ENCODE measurements at regions not wholly inside any gene's neighbourhood (a gene's known extent, or its start where the extent isn't known, plus 50 kb on each side); places are given as distances from the start of the nearest gene placed in this dataset.

DNA sequence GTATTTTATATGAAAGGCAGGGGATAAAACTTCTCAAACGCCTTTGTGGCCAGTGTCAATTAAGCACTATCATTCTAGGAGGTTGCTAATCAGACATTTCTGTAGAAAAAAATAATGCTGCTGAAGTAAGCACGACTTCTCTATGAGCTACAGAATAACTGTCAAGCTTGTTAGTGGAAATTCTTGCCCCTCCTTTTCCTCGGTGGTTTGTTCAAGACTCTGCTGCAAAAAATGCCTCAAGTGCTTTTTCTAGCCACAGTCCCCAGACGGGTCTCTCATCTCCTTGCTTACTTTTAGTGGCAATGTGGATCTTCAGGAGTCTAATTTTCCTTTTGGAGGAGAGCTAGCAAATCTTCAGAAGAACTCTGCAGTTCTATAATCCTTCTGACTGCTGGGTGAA, 452.0 kb downstream of the FUT8 start:
- TF ChIP-seq, protein P1, sequence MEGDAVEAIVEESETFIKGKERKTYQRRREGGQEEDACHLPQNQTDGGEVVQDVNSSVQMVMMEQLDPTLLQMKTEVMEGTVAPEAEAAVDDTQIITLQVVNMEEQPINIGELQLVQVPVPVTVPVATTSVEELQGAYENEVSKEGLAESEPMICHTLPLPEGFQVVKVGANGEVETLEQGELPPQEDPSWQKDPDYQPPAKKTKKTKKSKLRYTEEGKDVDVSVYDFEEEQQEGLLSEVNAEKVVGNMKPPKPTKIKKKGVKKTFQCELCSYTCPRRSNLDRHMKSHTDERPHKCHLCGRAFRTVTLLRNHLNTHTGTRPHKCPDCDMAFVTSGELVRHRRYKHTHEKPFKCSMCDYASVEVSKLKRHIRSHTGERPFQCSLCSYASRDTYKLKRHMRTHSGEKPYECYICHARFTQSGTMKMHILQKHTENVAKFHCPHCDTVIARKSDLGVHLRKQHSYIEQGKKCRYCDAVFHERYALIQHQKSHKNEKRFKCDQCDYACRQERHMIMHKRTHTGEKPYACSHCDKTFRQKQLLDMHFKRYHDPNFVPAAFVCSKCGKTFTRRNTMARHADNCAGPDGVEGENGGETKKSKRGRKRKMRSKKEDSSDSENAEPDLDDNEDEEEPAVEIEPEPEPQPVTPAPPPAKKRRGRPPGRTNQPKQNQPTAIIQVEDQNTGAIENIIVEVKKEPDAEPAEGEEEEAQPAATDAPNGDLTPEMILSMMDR (conservative IDR thresholded peaks at IDR 0.05; ENCODE audit: low read depth, low read length) = no peak
- Histone ChIP-seq H3K4me1 (ENCODE audit: low read depth, poor library complexity, severe bottlenecking) (no peaks in the 10 kb centered on the region), H3K4me2 (no peak overlapping the region), H2AFZ (ENCODE audit: low read depth) (no peak overlapping the region), H3K27ac (no peak overlapping the region), H3K79me2 (ENCODE audit: insufficient read depth, low read depth) (no peaks in the 10 kb centered on the region), H3K27me3 (ENCODE audit: insufficient read depth, low read depth) (no peaks in the 10 kb centered on the region), H3K4me3 (IDR thresholded peaks at IDR 0.05; ENCODE audit: insufficient read depth, low read depth, low read length) (no peak overlapping the region), H4K20me1 (ENCODE audit: insufficient read depth) (no peaks in the 10 kb centered on the region), H3K36me3 (ENCODE audit: insufficient read depth) (no peaks in the 10 kb centered on the region), H3K9ac (no peak overlapping the region)

DNA sequence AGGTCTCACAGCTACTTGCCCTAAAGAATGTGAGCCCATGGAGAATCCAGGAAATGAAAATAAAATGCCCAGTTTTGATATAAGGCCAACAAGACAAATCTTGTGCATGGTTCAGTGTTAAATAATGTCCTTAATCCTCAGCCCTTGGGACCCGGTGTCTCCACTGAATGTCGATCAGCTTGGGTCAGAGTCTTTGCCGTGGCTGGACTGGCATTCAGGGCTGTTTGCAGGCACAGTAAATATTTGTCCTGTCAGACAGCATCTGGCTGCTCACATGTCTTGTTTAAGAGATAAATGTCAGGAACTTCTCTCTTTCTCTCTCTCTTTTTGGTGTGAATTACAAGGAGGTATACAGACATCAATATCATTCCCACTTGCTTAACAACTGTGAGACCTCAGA, 452.5 kb downstream of the FUT8 start:
- no peaks in the 10 kb centered on the region for H4K20me1 ChIP-seq (ENCODE audit: insufficient read depth)
- no peak overlapping the region for H3K27ac ChIP-seq
- no peak overlapping the region for H3K4me2 ChIP-seq
- H3K27me3 ChIP-seq (ENCODE audit: insufficient read depth, low read depth) = no peaks in the 10 kb centered on the region
- H3K4me1 ChIP-seq (ENCODE audit: low read depth, poor library complexity, severe bottlenecking) = no peaks in the 10 kb centered on the region
- TF ChIP-seq, protein P1 (conservative IDR thresholded peaks at IDR 0.05; ENCODE audit: low read depth, low read length) = no peak
- H3K9ac ChIP-seq = no peak overlapping the region
- no peak overlapping the region for H3K4me3 ChIP-seq (IDR thresholded peaks at IDR 0.05; ENCODE audit: insufficient read depth, low read depth, low read length)
- no peaks in the 10 kb centered on the region for H3K36me3 ChIP-seq (ENCODE audit: insufficient read depth)
- no peak overlapping the region for H2AFZ ChIP-seq (ENCODE audit: low read depth)
- no peaks in the 10 kb centered on the region for H3K79me2 ChIP-seq (ENCODE audit: insufficient read depth, low read depth)

DNA sequence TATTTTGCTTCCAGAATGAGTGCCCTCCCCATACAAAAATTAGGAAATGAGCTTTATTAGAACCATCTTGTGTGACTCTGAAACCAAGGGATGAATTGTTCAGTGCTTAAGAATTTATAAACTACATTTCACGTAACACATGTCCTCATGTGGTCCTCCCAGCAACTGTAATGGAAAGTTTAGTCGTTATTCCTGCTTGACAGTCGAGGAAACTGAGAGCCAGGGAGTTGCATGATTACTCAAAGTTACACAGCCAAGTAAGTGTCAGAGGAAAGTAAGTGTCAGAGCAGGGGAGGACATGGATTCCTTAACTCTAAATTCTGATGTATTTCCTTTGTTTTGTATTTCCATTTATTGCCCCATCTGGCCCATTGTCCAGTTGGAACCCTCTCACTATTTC, 453.9 kb downstream of the FUT8 start:
- no peak overlapping the region for H3K4me3 ChIP-seq (IDR thresholded peaks at IDR 0.05; ENCODE audit: insufficient read depth, low read depth, low read length)
- H2AFZ ChIP-seq (ENCODE audit: low read depth) = no peak overlapping the region
- no peaks in the 10 kb centered on the region for H4K20me1 ChIP-seq (ENCODE audit: insufficient read depth)
- no peak overlapping the region for H3K27ac ChIP-seq
- no peak overlapping the region for H3K4me2 ChIP-seq
- no peak overlapping the region for H3K9ac ChIP-seq
- H3K79me2 ChIP-seq (ENCODE audit: insufficient read depth, low read depth) = no peaks in the 10 kb centered on the region
- no peaks in the 10 kb centered on the region for H3K27me3 ChIP-seq (ENCODE audit: insufficient read depth, low read depth)
- TF ChIP-seq, protein P1 (conservative IDR thresholded peaks at IDR 0.05; ENCODE audit: low read depth, low read length) = no peak
- H3K4me1 ChIP-seq (ENCODE audit: low read depth, poor library complexity, severe bottlenecking) = no peaks in the 10 kb centered on the region
- H3K36me3 ChIP-seq (ENCODE audit: insufficient read depth) = no peaks in the 10 kb centered on the region

DNA sequence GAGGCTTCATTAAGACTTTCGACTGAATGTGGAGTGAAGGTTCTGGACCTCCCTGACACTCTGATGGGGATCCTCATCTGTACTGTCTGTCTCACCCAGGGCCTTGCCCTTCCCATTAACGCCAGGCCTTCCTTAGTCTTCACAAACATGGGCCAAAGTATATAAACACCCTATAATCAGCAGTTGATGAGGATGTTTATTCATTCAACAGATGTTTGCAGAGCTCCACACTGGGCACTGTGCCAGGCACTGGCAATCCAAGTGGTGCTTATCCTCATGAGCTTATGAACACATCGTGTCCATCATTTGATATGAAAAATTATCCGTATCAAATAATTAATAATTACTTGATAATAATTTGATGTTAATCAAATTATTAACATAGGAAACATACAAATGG, 454.4 kb downstream of the FUT8 start:
- Histone ChIP-seq H4K20me1 (ENCODE audit: insufficient read depth) (no peaks in the 10 kb centered on the region), H3K4me3 (IDR thresholded peaks at IDR 0.05; ENCODE audit: insufficient read depth, low read depth, low read length) (no peak overlapping the region), H3K9ac (no peak overlapping the region), H3K27ac (no peak overlapping the region), H2AFZ (ENCODE audit: low read depth) (no peak overlapping the region), H3K4me1 (ENCODE audit: low read depth, poor library complexity, severe bottlenecking) (no peaks in the 10 kb centered on the region), H3K79me2 (ENCODE audit: insufficient read depth, low read depth) (no peaks in the 10 kb centered on the region), H3K36me3 (ENCODE audit: insufficient read depth) (no peaks in the 10 kb centered on the region), H3K27me3 (ENCODE audit: insufficient read depth, low read depth) (no peaks in the 10 kb centered on the region), H3K4me2 (no peak overlapping the region)
- TF ChIP-seq, protein P1 (conservative IDR thresholded peaks at IDR 0.05; ENCODE audit: low read depth, low read length) = no peak

DNA sequence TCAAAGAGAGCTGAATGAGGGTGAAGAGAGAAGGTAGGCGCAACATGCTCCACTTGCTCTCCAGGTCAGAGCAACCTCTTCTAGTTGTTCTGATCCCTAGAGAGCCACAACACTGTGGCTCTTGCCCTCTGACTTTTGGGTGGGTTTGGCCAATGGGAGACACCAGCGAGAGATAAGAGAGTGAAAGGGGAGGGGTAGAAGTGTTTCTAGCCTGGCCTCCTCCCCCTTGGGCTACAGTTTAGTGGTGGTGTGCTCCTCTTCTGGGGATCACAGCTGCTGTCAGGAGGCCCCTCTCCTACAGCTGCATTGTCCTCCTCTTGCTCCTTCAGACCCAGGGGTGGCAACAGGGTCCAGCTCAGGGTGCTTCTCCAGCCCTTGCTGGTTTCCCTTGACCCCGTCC, 454.8 kb downstream of the FUT8 start:
- Histone ChIP-seq H3K4me2 (no peak overlapping the region), H3K27ac (no peak overlapping the region), H3K27me3 (ENCODE audit: insufficient read depth, low read depth) (no peaks in the 10 kb centered on the region), H3K9ac (no peak overlapping the region), H3K4me3 (IDR thresholded peaks at IDR 0.05; ENCODE audit: insufficient read depth, low read depth, low read length) (no peak overlapping the region), H2AFZ (ENCODE audit: low read depth) (no peak overlapping the region), H3K36me3 (ENCODE audit: insufficient read depth) (no peaks in the 10 kb centered on the region), H3K79me2 (ENCODE audit: insufficient read depth, low read depth) (no peaks in the 10 kb centered on the region), H4K20me1 (ENCODE audit: insufficient read depth) (no peaks in the 10 kb centered on the region), H3K4me1 (ENCODE audit: low read depth, poor library complexity, severe bottlenecking) (no peaks in the 10 kb centered on the region)
- TF ChIP-seq, protein P1 (conservative IDR thresholded peaks at IDR 0.05; ENCODE audit: low read depth, low read length) = no peak

Data from KMS-11 (cell line).